B cell (primary cell): ENCODE measurements at regions not wholly inside any gene's neighbourhood (a gene's known extent, or its start where the extent isn't known, plus 50 kb on each side); places are given as distances from the start of the nearest gene placed in this dataset.

Experiments used
- ATAC-seq: fragments of 200-7000 bp; cut with Tn5 transposase; one replicate; pipeline ENCODE4 v1.10.0; 2021; ENCODE audit warnings: low read depth, mild to moderate bottlenecking, moderate number of reproducible peaks, moderate library complexity
- CTCF ChIA-PET: fragments of 350-600 bp; sonication (Branson Sonifier 250); formaldehyde crosslinking; loops from one replicate; lab custom pipeline; 2021; ENCODE audit warnings: antibody characterized with exemption, inconsistent platforms; lab: Charles Lee
- POLR2A ChIA-PET: fragments of 350-600 bp; sonication (Branson Sonifier 250); formaldehyde crosslinking; loops from one replicate; lab custom pipeline; 2021; ENCODE audit warnings: antibody characterized with exemption; lab: Charles Lee
- DNase-seq: peaks from one replicate; pipeline ENCODE4 v3.0.0; 2013
- H2AFZ ChIP-seq: 2 replicates; pipeline ENCODE4 v1.6.1; 2012; ENCODE audit warnings: mild to moderate bottlenecking, low read depth, low read length; ENCODE audit not compliant: insufficient read depth, poor library complexity, severe bottlenecking
- H3K27ac ChIP-seq, 2 donors: 1 replicate in 1 of 2; 2 replicates in 1 of 2; pipeline ENCODE4 v1.5.1; 2012 to 2013; ENCODE audit warnings: low read length in 2 of 2, mild to moderate bottlenecking in 2 of 2, moderate library complexity in 1 of 2
- H3K27me3 ChIP-seq, 4 experiments: fragments of 200-600 bp in 1 of 4; sonication (generic) in 1 of 4; replicated peaks in 1 of 4; 1 replicate in 2 of 4; 2 replicates in 2 of 4; pipeline versions ENCODE4 v1.6.1 to v1.7.0; 2013 to 2016; ENCODE audit warnings: low read length in 3 of 4, mild to moderate bottlenecking in 2 of 4, mixed read lengths in 1 of 4, moderate library complexity in 1 of 4; ENCODE audit not compliant: insufficient read depth in 4 of 4, control insufficient read depth in 3 of 4; ENCODE audit errors: control extremely low read depth in 1 of 4
- H3K36me3 ChIP-seq, 2 experiments: replicated peaks in 1 of 2; 1 replicate in 1 of 2; 2 replicates in 1 of 2; pipeline versions ENCODE4 v1.6.1 to v1.7.1; 2013; ENCODE audit warnings: low read length in 1 of 2; ENCODE audit not compliant: insufficient read depth in 2 of 2, control insufficient read depth in 1 of 2; ENCODE audit errors: control extremely low read depth in 1 of 2, extremely low read depth in 1 of 2
- H3K4me1 ChIP-seq, 2 donors: fragments of 200-600 bp in 1 of 2; sonication (generic) in 1 of 2; 1 replicate in 1 of 2; 2 replicates in 1 of 2; pipeline versions ENCODE4 v1.5.1 to v1.6.1; 2013 to 2017; ENCODE audit warnings: low read length in 2 of 2; ENCODE audit not compliant: control insufficient read depth in 2 of 2, insufficient read depth in 2 of 2
- H3K4me2 ChIP-seq: replicated peaks from 2 replicates; pipeline ENCODE3; 2012; ENCODE audit warnings: mild to moderate bottlenecking, low read depth, low read length; ENCODE audit not compliant: poor library complexity, severe bottlenecking
- H3K4me3 ChIP-seq, 5 experiments: fragments of 200-600 bp in 1 of 5; sonication (generic) in 1 of 5; 1 replicate in 3 of 5; 2 replicates in 2 of 5; pipeline versions ENCODE4 v1.5.1 to v1.7.0; 2011 to 2016; ENCODE audit warnings: low read length in 4 of 5, mild to moderate bottlenecking in 4 of 5, low read depth in 2 of 5, control low read depth in 1 of 5, moderate library complexity in 1 of 5; ENCODE audit not compliant: insufficient read depth in 1 of 5; ENCODE audit errors: control extremely low read depth in 1 of 5, extremely low read depth in 1 of 5
- H3K79me2 ChIP-seq: fragments of 200-600 bp; sonication (generic); one replicate; pipeline ENCODE4 v1.6.0; 2016; ENCODE audit warnings: low read length; ENCODE audit not compliant: control insufficient read depth, insufficient read depth
- H3K9ac ChIP-seq: fragments of 200-600 bp; sonication (generic); 2 replicates; pipeline ENCODE4 v1.6.1; 2017; ENCODE audit warnings: mild to moderate bottlenecking, low read length, moderate library complexity
- H3K9me3 ChIP-seq, 3 donors: one replicate each; pipeline versions ENCODE4 v1.6.1 to v1.7.1; 2013; ENCODE audit warnings: low read length in 2 of 3; ENCODE audit not compliant: control insufficient read depth in 2 of 3, insufficient read depth in 1 of 3; ENCODE audit errors: control extremely low read depth in 1 of 3
- H4K20me1 ChIP-seq: 2 replicates; pipeline ENCODE4 v1.6.0; 2012; ENCODE audit warnings: mild to moderate bottlenecking, low read length; ENCODE audit not compliant: insufficient read depth, control insufficient read depth, poor library complexity, severe bottlenecking
- H3K27ac Mint-ChIP-seq: one replicate; pipeline ENCODE4 v1.8.0; 2021; ENCODE audit warnings: mixed read lengths
- H3K27me3 Mint-ChIP-seq: one replicate; pipeline ENCODE4 v1.8.0; 2021; ENCODE audit warnings: mixed read lengths
- H3K4me1 Mint-ChIP-seq: one replicate; pipeline ENCODE4 v1.8.0; 2021; ENCODE audit warnings: mixed read lengths
- H3K4me3 Mint-ChIP-seq: one replicate; pipeline ENCODE4 v1.8.0; 2021; ENCODE audit warnings: mixed read lengths
- H3K9me3 Mint-ChIP-seq: one replicate; pipeline ENCODE4 v1.8.0; 2022; ENCODE audit warnings: mixed read lengths; ENCODE audit not compliant: insufficient read depth
- CTCF ChIP-seq: fragments of 200-600 bp; IDR thresholded peaks from one replicate; pipeline ENCODE4 v1.8.0; 2022; ENCODE audit warnings: antibody characterized with exemption, mild to moderate bottlenecking
- EZH2 ChIP-seq: IDR thresholded peaks from 2 replicates; pipeline ENCODE4 v1.6.1; 2012; ENCODE audit warnings: borderline replicate concordance, low read depth, mild to moderate bottlenecking, moderate library complexity, low read length; ENCODE audit not compliant: insufficient read depth, poor library complexity, severe bottlenecking
- WGBS: methylation state at CpG from one replicate; pipeline ENCODE4 v1.1.5; 2013; ENCODE audit warnings: missing lambda C conversion rate; ENCODE audit not compliant: insufficient coverage; 5-methylcytosine and 5-hydroxymethylcytosine counted together
- intact Hi-C: fragments of 100-400 bp; cut with micrococcal nuclease; formaldehyde crosslinking; loops from one replicate; pipeline ENCODE4 v1.10.0; 2022

GRCh38 chr6:134630508-134631121, 312.7 kb upstream of the SGK1 start:
- Histone ChIP-seq H3K9me3 (peaks cover 0 to 7% (median 0%) of the 10 kb centered on the region in 3 donors), H3K27me3 (peaks cover 0 to 3% (median 0%) of the 10 kb centered on the region in 4 experiments), H3K4me2 (peak overlapping the region; percentile 6), H3K4me1 (peaks cover 9 to 16% of the 10 kb centered on the region in 2 donors), H3K79me2 (no peaks in the 10 kb centered on the region), H3K4me3 (no peak overlapping the region), H3K27ac (no peak overlapping the region), H2AFZ (no peak overlapping the region), H3K36me3 (no peaks in the 10 kb centered on the region), H3K9ac (no peak overlapping the region), H4K20me1 (no peaks in the 10 kb centered on the region)
- intact Hi-C loops: no loop called here
- Mint-ChIP-seq H3K27ac (peak overlapping the region; percentile 0), H3K4me1 (peaks cover 21% of the 10 kb centered on the region), H3K4me3 (no peak overlapping the region), H3K27me3 (peaks cover 6% of the 10 kb centered on the region), H3K9me3 (no peaks in the 10 kb centered on the region)
- WGBS: 4% methylated on average over 5 of the region's 10 CpGs
- DNase-seq (peak; percentile 69), ATAC-seq (peak; percentile 95)
- TF ChIP-seq EZH2 (no peak), CTCF (no peak)
- ChIA-PET CTCF (interaction anchor here (1.5 kb wide), 1 partner anchor 10 kb away, joined by 5 read pairs; no protein-coding TSS in a partner anchor), POLR2A (no interaction called here)

- peaks cover 9% of the 10 kb centered on the region for H3K27me3 Mint-ChIP-seq
- peaks cover 21% of the 10 kb centered on the region for H3K4me1 Mint-ChIP-seq
- ChIA-PET POLR2A (no interaction called here), CTCF (interaction anchor here (0.6 to 2.4 kb wide), 6 partner anchors 9 to 454 kb away, joined by 3 to 14 read pairs (median 5); no protein-coding TSS in a partner anchor)
- H4K20me1 ChIP-seq: no peaks in the 10 kb centered on the region
- no peaks in the 10 kb centered on the region for H3K79me2 ChIP-seq
- no peak overlapping the region for H3K27ac Mint-ChIP-seq
- no peak overlapping the region for H3K4me2 ChIP-seq
- no peak overlapping the region for H3K4me3 Mint-ChIP-seq
- no CpG with 5 or more reads among the region's 2 CpGs for WGBS
- ATAC-seq (no peak), DNase-seq (no peak)
- intact Hi-C loops: no loop called here
- H3K9me3 Mint-ChIP-seq: no peaks in the 10 kb centered on the region
- no peak overlapping the region for H3K9ac ChIP-seq
- H2AFZ ChIP-seq: no peak overlapping the region
- H3K27me3 ChIP-seq: peaks cover 0 to 3% (median 0%) of the 10 kb centered on the region in 4 experiments
- H3K9me3 ChIP-seq: peaks cover 0 to under 1% (median 0%) of the 10 kb centered on the region in 3 donors
- H3K4me1 ChIP-seq: peaks cover 9 to 16% of the 10 kb centered on the region in 2 donors
- no peak for TF ChIP-seq EZH2
- no peak for TF ChIP-seq CTCF
- H3K27ac ChIP-seq: no peak overlapping the region
- no peaks in the 10 kb centered on the region for H3K36me3 ChIP-seq
- H3K4me3 ChIP-seq: no peak overlapping the region
These were observed 310.2 kb upstream of the SGK1 start for GRCh38 chr6:134628154-134628553.
